ENCODE measurements at regions not wholly inside any gene's neighbourhood (a gene's known extent, or its start where the extent isn't known, plus 50 kb on each side); places are given as distances from the start of the nearest gene placed in this dataset.

DNA sequence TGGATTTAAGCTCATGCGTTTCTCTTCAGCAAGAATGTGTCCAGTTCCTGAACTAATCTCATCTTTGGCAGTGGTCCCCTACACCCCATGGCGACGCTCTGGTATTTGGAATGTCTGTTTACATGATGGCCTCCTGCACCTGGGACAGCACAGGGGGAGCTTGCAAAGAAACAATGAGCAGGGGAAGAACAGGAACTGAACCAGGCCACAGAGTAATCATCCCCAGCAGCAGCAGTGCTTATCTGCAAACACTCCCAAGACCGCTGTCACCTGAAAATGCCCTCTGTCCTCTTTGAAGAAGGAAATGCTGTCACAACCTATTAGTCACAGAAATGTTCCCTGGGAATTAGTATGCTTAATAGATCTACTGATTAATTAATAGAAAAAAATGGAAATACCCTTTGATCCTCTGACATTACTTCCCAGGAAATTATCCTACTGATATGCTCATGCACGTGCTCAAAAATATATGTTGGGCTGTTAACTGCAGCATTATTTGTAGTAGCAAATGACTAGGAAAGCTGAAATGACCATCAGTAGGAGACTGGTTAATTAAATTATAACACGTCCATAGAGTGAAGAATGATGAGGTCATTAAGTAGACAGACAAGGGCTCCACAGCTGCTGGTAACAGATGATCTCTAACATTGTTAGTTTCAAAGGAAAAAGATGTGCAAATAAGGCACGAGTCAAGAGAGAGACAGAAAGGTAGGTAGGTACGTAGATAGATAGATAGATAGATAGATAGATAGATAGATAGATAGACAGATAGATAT, 279.3 kb upstream of the FLRT2 start:
- Histone ChIP-seq H3K9me3 (no peaks in the 10 kb centered on the region), H3K4me1 (no peaks in the 10 kb centered on the region), H3K9ac (ENCODE audit: low read depth in 2 of 2, low read length in 2 of 2) (no peak overlapping the region), H3K27me3 (no peaks in the 10 kb centered on the region), H3K27ac (no peak overlapping the region), H3K36me3 (no peaks in the 10 kb centered on the region), H3K4me3 (no peak overlapping the region)
- no peak for DNase-seq
- intact Hi-C loops (cut with DNase I), result no loop called here
- TF ChIP-seq, protein P1, sequence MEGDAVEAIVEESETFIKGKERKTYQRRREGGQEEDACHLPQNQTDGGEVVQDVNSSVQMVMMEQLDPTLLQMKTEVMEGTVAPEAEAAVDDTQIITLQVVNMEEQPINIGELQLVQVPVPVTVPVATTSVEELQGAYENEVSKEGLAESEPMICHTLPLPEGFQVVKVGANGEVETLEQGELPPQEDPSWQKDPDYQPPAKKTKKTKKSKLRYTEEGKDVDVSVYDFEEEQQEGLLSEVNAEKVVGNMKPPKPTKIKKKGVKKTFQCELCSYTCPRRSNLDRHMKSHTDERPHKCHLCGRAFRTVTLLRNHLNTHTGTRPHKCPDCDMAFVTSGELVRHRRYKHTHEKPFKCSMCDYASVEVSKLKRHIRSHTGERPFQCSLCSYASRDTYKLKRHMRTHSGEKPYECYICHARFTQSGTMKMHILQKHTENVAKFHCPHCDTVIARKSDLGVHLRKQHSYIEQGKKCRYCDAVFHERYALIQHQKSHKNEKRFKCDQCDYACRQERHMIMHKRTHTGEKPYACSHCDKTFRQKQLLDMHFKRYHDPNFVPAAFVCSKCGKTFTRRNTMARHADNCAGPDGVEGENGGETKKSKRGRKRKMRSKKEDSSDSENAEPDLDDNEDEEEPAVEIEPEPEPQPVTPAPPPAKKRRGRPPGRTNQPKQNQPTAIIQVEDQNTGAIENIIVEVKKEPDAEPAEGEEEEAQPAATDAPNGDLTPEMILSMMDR (IDR thresholded peaks at IDR 0.05), result no peak

DNA sequence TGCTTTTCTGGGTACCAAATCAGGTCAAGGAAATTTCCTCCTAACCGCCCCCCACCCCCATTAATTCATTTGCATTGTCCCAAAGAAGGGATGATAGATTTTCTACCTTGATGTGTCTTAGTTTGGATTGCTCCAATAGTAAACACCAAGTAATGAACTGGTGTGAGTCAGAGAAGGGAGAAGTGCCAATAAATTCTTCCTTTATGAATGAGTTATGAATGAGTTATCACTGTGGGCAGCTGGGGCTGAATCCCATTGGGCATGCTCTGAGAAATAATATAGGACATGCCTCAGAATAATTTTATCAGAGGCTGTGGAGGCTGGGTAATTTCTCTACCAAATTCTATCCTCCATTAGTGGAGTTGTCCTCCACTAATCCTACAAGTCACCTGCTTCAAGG, 277.9 kb upstream of the FLRT2 start:
- no peaks in the 10 kb centered on the region for H3K27me3 ChIP-seq
- H3K9ac ChIP-seq (ENCODE audit: low read depth in 2 of 2, low read length in 2 of 2), result no peak overlapping the region
- H3K27ac ChIP-seq, result no peak overlapping the region
- H3K4me1 ChIP-seq, result no peaks in the 10 kb centered on the region
- no peak overlapping the region for H3K4me3 ChIP-seq
- TF ChIP-seq, protein P1 (IDR thresholded peaks at IDR 0.05), result no peak
- H3K36me3 ChIP-seq, result no peaks in the 10 kb centered on the region
- no peak for DNase-seq
- no peaks in the 10 kb centered on the region for H3K9me3 ChIP-seq
- intact Hi-C loops (cut with DNase I), result no loop called here

DNA sequence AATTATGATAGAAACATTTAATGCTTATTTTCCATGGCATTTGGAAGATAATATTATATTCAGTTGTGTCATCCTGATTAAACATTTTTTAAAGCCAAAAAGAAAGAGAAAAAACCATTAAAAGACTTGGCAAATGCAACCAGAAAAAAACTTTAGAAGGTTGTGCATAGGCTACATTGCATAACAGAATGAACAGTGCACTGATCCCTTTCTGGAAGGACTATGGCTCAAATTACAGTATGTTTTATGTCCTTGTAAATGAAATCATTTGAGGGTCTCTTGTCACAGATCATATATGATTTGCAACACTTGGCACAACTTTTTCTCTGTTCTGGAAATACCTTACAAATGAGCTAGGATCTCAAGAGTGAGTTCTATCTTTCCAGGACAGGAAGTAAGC, 275.2 kb upstream of the FLRT2 start:
- H3K27me3 ChIP-seq, result no peaks in the 10 kb centered on the region
- intact Hi-C loops (cut with DNase I), result no loop called here

DNA sequence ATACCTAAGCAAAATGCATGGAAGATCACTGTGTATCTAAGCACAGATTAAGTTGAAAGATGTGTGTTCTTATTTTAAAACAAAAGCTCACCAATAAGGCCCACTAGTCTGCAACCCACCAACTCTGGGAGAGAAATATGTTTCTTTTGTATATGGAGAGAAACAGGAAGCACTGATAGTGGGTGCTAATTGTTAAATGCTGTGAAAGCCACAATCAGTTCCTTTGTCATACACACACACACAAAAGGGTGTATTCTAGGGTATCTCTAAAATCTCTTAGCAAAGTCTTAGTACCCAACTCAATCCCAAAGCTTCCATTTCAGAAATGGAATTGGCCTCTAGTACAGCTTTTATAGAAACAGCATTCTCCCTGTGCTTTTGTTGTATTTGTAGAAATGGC, 272.7 kb upstream of the FLRT2 start:
- H3K36me3 ChIP-seq, result no peaks in the 10 kb centered on the region
- intact Hi-C loops (cut with DNase I), result no loop called here
- H3K4me1 ChIP-seq, result no peaks in the 10 kb centered on the region
- no peaks in the 10 kb centered on the region for H3K27me3 ChIP-seq
- no peak overlapping the region for H3K9ac ChIP-seq (ENCODE audit: low read depth in 2 of 2, low read length in 2 of 2)
- TF ChIP-seq, protein P1 (IDR thresholded peaks at IDR 0.05), result no peak
- no peak overlapping the region for H3K27ac ChIP-seq
- H3K4me3 ChIP-seq, result no peak overlapping the region
- no peak for DNase-seq
- H3K9me3 ChIP-seq, result no peaks in the 10 kb centered on the region

More for the DNA sequence above, 275.2 kb upstream of the FLRT2 start:
- H3K4me3 ChIP-seq, result no peak overlapping the region
- no peak overlapping the region for H3K27ac ChIP-seq
- TF ChIP-seq, protein P1 (IDR thresholded peaks at IDR 0.05), result no peak
- no peaks in the 10 kb centered on the region for H3K36me3 ChIP-seq
- no peak overlapping the region for H3K9ac ChIP-seq (ENCODE audit: low read depth in 2 of 2, low read length in 2 of 2)
- H3K9me3 ChIP-seq, result no peaks in the 10 kb centered on the region
- no peak for DNase-seq
- no peaks in the 10 kb centered on the region for H3K4me1 ChIP-seq

DNA sequence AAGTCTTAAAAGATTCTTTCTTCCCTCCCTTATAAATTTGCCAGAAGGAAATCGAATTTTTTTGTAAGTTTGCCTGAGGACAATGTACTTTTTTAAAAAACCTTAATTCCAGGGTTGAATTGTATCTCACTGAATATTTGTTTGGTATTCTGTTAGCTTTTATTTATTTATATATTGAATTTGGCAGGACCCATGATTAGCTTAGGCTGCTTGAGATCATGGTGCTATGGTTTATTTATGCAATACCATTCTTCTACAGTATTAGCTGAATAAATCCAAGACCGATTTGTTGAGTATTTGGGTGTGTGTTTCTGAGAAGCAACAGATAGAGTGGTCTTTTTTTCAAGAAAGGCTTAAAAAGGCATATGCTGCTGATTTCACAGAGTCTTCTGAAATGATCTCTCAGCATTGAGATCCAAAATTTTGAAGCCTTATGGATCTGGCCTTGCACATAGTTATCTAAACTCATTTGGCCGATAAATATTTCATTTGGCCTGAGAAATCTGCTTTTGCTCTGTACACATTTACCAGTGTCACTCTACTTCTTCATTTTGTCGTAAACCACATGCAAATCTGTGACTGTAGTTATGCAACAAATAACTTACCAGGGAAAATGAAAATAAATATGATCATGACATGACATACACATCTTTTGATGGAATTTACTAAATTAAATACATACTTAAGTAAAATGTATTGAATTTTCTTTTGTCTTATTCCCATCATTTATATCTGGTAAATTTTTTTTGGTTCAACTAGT, 265.8 kb upstream of the FLRT2 start:
- Histone ChIP-seq H3K36me3 (no peaks in the 10 kb centered on the region), H3K27ac (no peak overlapping the region), H3K9ac (ENCODE audit: low read depth in 2 of 2, low read length in 2 of 2) (no peak overlapping the region), H3K4me3 (no peak overlapping the region), H3K4me1 (no peaks in the 10 kb centered on the region), H3K27me3 (no peaks in the 10 kb centered on the region), H3K9me3 (no peaks in the 10 kb centered on the region)
- TF ChIP-seq, protein P1 (IDR thresholded peaks at IDR 0.05), result no peak
- intact Hi-C loops (cut with DNase I), result no loop called here
- no peak for DNase-seq
